LNCaP clone FGC (cell line): ENCODE measurements at regions not wholly inside any gene's neighbourhood (a gene's known extent, or its start where the extent isn't known, plus 50 kb on each side); places are given as distances from the start of the nearest gene placed in this dataset.

Source experiments
- DNase-seq: peaks from one replicate; pipeline ENCODE4 v3.0.0-alpha.2; 2011; ENCODE audit warnings: low read depth
- H3K4me3 ChIP-seq: 2 replicates; pipeline ENCODE4 v1.5.1; 2011; ENCODE audit warnings: mild to moderate bottlenecking, low read depth, low read length, control low read depth
- CTCF ChIP-seq: IDR thresholded peaks from 2 replicates; pipeline ENCODE4 v1.5.1; 2012; ENCODE audit warnings: mild to moderate bottlenecking; ENCODE audit not compliant: control insufficient read depth, insufficient read depth; ENCODE audit errors: extremely low read depth

- no peak for TF ChIP-seq CTCF
- no peak for DNase-seq
- no peak overlapping the region for H3K4me3 ChIP-seq
Observed at GRCh38 chr18:30512872-30513271, 529.7 kb downstream of the DSC3 start.

GRCh38 chr18:30510882-30511281 lies 531.7 kb downstream of the DSC3 start:
- no peak for TF ChIP-seq CTCF
- no peak for DNase-seq
- H3K4me3 ChIP-seq = no peak overlapping the region

- DNase-seq = no peak
- no peak overlapping the region for H3K4me3 ChIP-seq
- no peak for TF ChIP-seq CTCF
Observed at GRCh38 chr18:30501594-30501993, 540.9 kb downstream of the DSC3 start.

GRCh38 chr18:30500240-30500945 lies 542.1 kb downstream of the DSC3 start:
- no peak overlapping the region for H3K4me3 ChIP-seq
- no peak for DNase-seq
- TF ChIP-seq CTCF = no peak

- DNase-seq = no peak
- H3K4me3 ChIP-seq = no peak overlapping the region
- no peak for TF ChIP-seq CTCF
Observed at GRCh38 chr18:30499721-30500120, 542.8 kb downstream of the DSC3 start.

GRCh38 chr18:30492552-30493129 lies 549.9 kb downstream of the DSC3 start:
- no peak for DNase-seq
- no peak for TF ChIP-seq CTCF
- H3K4me3 ChIP-seq = no peak overlapping the region
